IMR-90 (cell line): ENCODE measurements at regions not wholly inside any gene's neighbourhood (a gene's known extent, or its start where the extent isn't known, plus 50 kb on each side); places are given as distances from the start of the nearest gene placed in this dataset.
A peak's percentile ranks its signal among the peaks of the same experiment; 100 is the strongest.

Experiments used
- ATAC-seq: fragments of 200-7000 bp; cut with Tn5 transposase; 2 replicates; pipeline ENCODE4 v1.9.1; 2020; ENCODE audit warnings: low read depth, mild to moderate bottlenecking, moderate library complexity
- BruUV-seq: library from RNA; stranded (reverse); fragments of 400-500 nt; replicated peaks from 2 replicates; lab custom pipeline; 2021; lab: Mats Ljungman, UMichigan
- CTCF ChIA-PET: fragments of 300-600 bp; formaldehyde crosslinking; extraction: SDS; loops from one replicate; lab custom pipeline; 2021; ENCODE audit warnings: antibody characterized with exemption; lab: Yijun Ruan, JAX
- POLR2A ChIA-PET: fragments of 300-600 bp; sonication (Branson Sonifier 250); formaldehyde crosslinking; loops from one replicate; lab custom pipeline; 2022; ENCODE audit warnings: antibody characterized with exemption; ENCODE audit not compliant: unreplicated experiment; lab: Charles Lee
- DNase-seq: peaks from one replicate; pipeline ENCODE4 v3.0.0; 2013
- H2AFZ ChIP-seq: replicated peaks from 2 replicates; pipeline ENCODE3; 2013; ENCODE audit warnings: low read length, mild to moderate bottlenecking; ENCODE audit not compliant: poor library complexity
- H2AK5ac ChIP-seq: 2 replicates; pipeline ENCODE4 v1.6.1; 2013; ENCODE audit warnings: low read depth, low read length, inconsistent platforms
- H2AK9ac ChIP-seq: replicated peaks from 2 replicates; pipeline ENCODE3; 2013; ENCODE audit warnings: mild to moderate bottlenecking, low read depth, low read length, moderate library complexity; ENCODE audit not compliant: poor library complexity
- H2BK120ac ChIP-seq: 2 replicates; pipeline ENCODE4 v1.6.1; 2013; ENCODE audit warnings: low read depth, low read length, inconsistent platforms
- H2BK15ac ChIP-seq: 3 replicates; pipeline ENCODE4 v1.6.1; 2013; ENCODE audit warnings: low read depth, low read length, inconsistent platforms
- H2BK20ac ChIP-seq: 2 replicates; pipeline ENCODE4 v1.6.1; 2013; ENCODE audit warnings: low read depth, mild to moderate bottlenecking, inconsistent platforms, low read length, moderate library complexity
- H2BK5ac ChIP-seq: 2 replicates; pipeline ENCODE4 v1.6.1; 2013; ENCODE audit warnings: mild to moderate bottlenecking, low read depth, low read length, inconsistent platforms; ENCODE audit not compliant: poor library complexity, severe bottlenecking
- H3K14ac ChIP-seq: replicated peaks from 2 replicates; pipeline ENCODE4 v1.6.1; 2013; ENCODE audit warnings: low read depth, low read length, inconsistent platforms
- H3K18ac ChIP-seq: 2 replicates; pipeline ENCODE4 v1.6.1; 2013; ENCODE audit warnings: low read depth, low read length, control low read depth
- H3K23ac ChIP-seq: 2 replicates; pipeline ENCODE4 v1.6.1; 2013; ENCODE audit warnings: low read depth, low read length, inconsistent platforms
- H3K27ac ChIP-seq: 2 replicates; pipeline ENCODE4 v1.5.1; 2013; ENCODE audit warnings: mild to moderate bottlenecking, control low read depth, low read length; ENCODE audit not compliant: insufficient read depth
- H3K27me3 ChIP-seq: 2 replicates; pipeline ENCODE4 v1.6.1; 2013; ENCODE audit warnings: low read length; ENCODE audit not compliant: control insufficient read depth, insufficient read depth
- H3K36me3 ChIP-seq: 2 replicates; pipeline ENCODE4 v1.6.1; 2013; ENCODE audit warnings: low read length, mixed read lengths; ENCODE audit not compliant: control insufficient read depth, insufficient read depth
- H3K4ac ChIP-seq: 2 replicates; pipeline ENCODE4 v1.6.1; 2013; ENCODE audit warnings: low read depth, low read length, inconsistent platforms
- H3K4me1 ChIP-seq: 2 replicates; pipeline ENCODE4 v1.6.1; 2013; ENCODE audit warnings: low read length, mixed read lengths; ENCODE audit not compliant: control insufficient read depth, insufficient read depth
- H3K4me2 ChIP-seq: 2 replicates; pipeline ENCODE4 v1.6.1; 2013; ENCODE audit warnings: low read depth, mild to moderate bottlenecking, control low read depth, low read length, moderate library complexity
- H3K4me3 ChIP-seq: 2 replicates; pipeline ENCODE4 v1.5.1; 2013; ENCODE audit warnings: low read depth, mild to moderate bottlenecking, control low read depth, low read length, moderate library complexity; ENCODE audit not compliant: insufficient read depth
- H3K56ac ChIP-seq: 2 replicates; pipeline ENCODE4 v1.6.1; 2013; ENCODE audit warnings: low read length, inconsistent platforms; ENCODE audit not compliant: insufficient read depth; ENCODE audit errors: extremely low read depth
- H3K79me1 ChIP-seq, 2 experiments: 2 replicates each; pipeline ENCODE4 v1.6.1; 2013; ENCODE audit warnings: low read length in 2 of 2, inconsistent platforms in 1 of 2, low read depth in 1 of 2
- H3K9ac ChIP-seq: 2 replicates; pipeline ENCODE4 v1.6.1; 2013; ENCODE audit warnings: low read depth, low read length, control low read depth
- H3K9me1 ChIP-seq: 2 replicates; pipeline ENCODE4 v1.6.1; 2013; ENCODE audit warnings: low read length, inconsistent platforms; ENCODE audit not compliant: insufficient read depth
- H3K9me3 ChIP-seq: 2 replicates; pipeline ENCODE4 v1.6.1; 2013; ENCODE audit warnings: low read length; ENCODE audit not compliant: control insufficient read depth, insufficient read depth
- H4K20me1 ChIP-seq: 2 replicates; pipeline ENCODE4 v1.6.1; 2013; ENCODE audit warnings: low read length, inconsistent platforms; ENCODE audit not compliant: insufficient read depth
- H4K5ac ChIP-seq: 2 replicates; pipeline ENCODE4 v1.6.1; 2013; ENCODE audit warnings: mild to moderate bottlenecking, low read depth, low read length, control low read depth
- H4K8ac ChIP-seq, 2 experiments: 2 replicates each; pipeline ENCODE4 v1.6.1; 2013; ENCODE audit warnings: low read depth in 2 of 2, low read length in 2 of 2, control low read depth in 1 of 2, inconsistent platforms in 1 of 2
- H4K91ac ChIP-seq: 2 replicates; pipeline ENCODE4 v1.6.1; 2013; ENCODE audit warnings: low read depth, low read length, inconsistent platforms; ENCODE audit not compliant: insufficient read depth
- BHLHE40 ChIP-seq: fragments of 150-350 bp; IDR thresholded peaks from 2 replicates; pipeline ENCODE4 v1.6.1; 2016; ENCODE audit warnings: mild to moderate bottlenecking, low read depth, low read length
- FOS ChIP-seq: fragments of 150-350 bp; IDR thresholded peaks from 2 replicates; pipeline ENCODE4 v1.6.1; 2016; ENCODE audit warnings: low read depth, low read length
- NFE2L2 ChIP-seq: fragments of 150-350 bp; IDR thresholded peaks from 2 replicates; pipeline ENCODE4 v1.6.1; 2016; ENCODE audit warnings: low read depth, mild to moderate bottlenecking, low read length
- WGBS, 2 experiments: methylation state at CpG; one replicate each; pipeline versions ENCODE4 v1.1.5 to v1.1.7; 2013; ENCODE audit warnings: missing lambda C conversion rate in 2 of 2; ENCODE audit not compliant: insufficient read length in 1 of 2; ENCODE audit errors: extremely low coverage in 2 of 2; 5-methylcytosine and 5-hydroxymethylcytosine counted together
- dilution Hi-C: fragments of 300-500 bp; cut with HindIII; formaldehyde crosslinking; loops from one replicate; pipeline ENCODE4 v1.14.3; 2018; ENCODE audit warnings: low sequenced_read_pairs; ENCODE audit not compliant: unreplicated experiment
- in situ Hi-C: fragments of 300-500 bp; cut with MboI; formaldehyde crosslinking; loops from 3 replicates; pipeline ENCODE4 v1.14.3; 2019; ENCODE audit warnings: low sequenced_read_pairs, inconsistent platforms, mixed read lengths
- intact Hi-C: fragments of 100-400 bp; cut with micrococcal nuclease; formaldehyde crosslinking; loops from 2 replicates; pipeline ENCODE4 v1.10.0; 2022

GRCh38 chr6:134787261-134787877 lies 162.5 kb downstream of the ALDH8A1 start:
- Histone ChIP-seq H3K9ac (no peak overlapping the region), H4K91ac (0 out of 2 replicates have a peak overlapping the region, but pooled peaks have one; percentile 48), H4K8ac (no peak overlapping the region), H3K36me3 (no peaks in the 10 kb centered on the region), H3K14ac (peak overlapping the region; percentile 56; the same call in 1 of the 2 replicates), H3K18ac (peak overlapping the region; percentile 2; the same call in 1 of the 2 replicates), H3K9me3 (peaks cover 13% of the 10 kb centered on the region), H3K23ac (no peak overlapping the region), H4K20me1 (no peaks in the 10 kb centered on the region), H2BK5ac (no peak overlapping the region), H3K4me3 (no peak overlapping the region), H3K4me1 (peaks cover 7% of the 10 kb centered on the region), H2AK9ac (no peak overlapping the region), H3K4me2 (no peak overlapping the region), H3K79me1 (no peaks in the 10 kb centered on the region), H2BK15ac (peak overlapping the region; percentile 43; the same call in 1 of the 3 replicates), H2AFZ (no peak overlapping the region), H3K27ac (no peak overlapping the region), H2AK5ac (no peak overlapping the region), H3K4ac (0 out of 2 replicates have a peak overlapping the region, but pooled peaks have one; percentile 27), H3K56ac (no peak overlapping the region), H4K5ac (peak overlapping the region; percentile 49; the same call in 1 of the 2 replicates), H2BK20ac (peak overlapping the region; percentile 78; the same call in 1 of the 2 replicates), H2BK120ac (peak overlapping the region; percentile 67), H3K27me3 (no peaks in the 10 kb centered on the region), H3K9me1 (no peaks in the 10 kb centered on the region)
- dilution Hi-C loops (no loop called here), in situ Hi-C loops (no loop called here), intact Hi-C loops (no loop called here)
- peak; percentile 74 for DNase-seq
- TF ChIP-seq FOS (peak; percentile 75), BHLHE40 (peak; percentile 59; the same call in 1 of the 2 replicates), NFE2L2 (no peak)
- ChIA-PET CTCF (interaction anchor here (0.8 kb wide), 1 partner anchor 72 kb away, joined by 3 read pairs; no protein-coding TSS in a partner anchor), POLR2A (no interaction called here)
- ATAC-seq: peak; percentile 60; the same call in 1 of the 2 replicates
- no TSS peak for BruUV-seq
- WGBS, 2 experiments: 80% methylated on average over 1 of the region's 6 CpGs; no CpG with 5 or more reads in 1 of the 2 experiments
